Keratinocyte (primary cell): ENCODE measurements at regions not wholly inside any gene's neighbourhood (a gene's known extent, or its start where the extent isn't known, plus 50 kb on each side); places are given as distances from the start of the nearest gene placed in this dataset.

Source experiments
- DNase-seq: peaks from one replicate; pipeline ENCODE4 v3.0.0-alpha.2; 2011; ENCODE audit warnings: low read depth, missing footprints, low spot score
- FAIRE-seq: peaks from 2 replicates; lab custom pipeline; 2011; peaks lifted over from hg19 to GRCh38; lab: Jason Lieb, UNC
- H2AFZ ChIP-seq: 2 replicates; pipeline ENCODE4 v1.6.0; 2012; ENCODE audit warnings: low read length, control low read depth, inconsistent platforms; ENCODE audit not compliant: control insufficient read depth
- H3K27ac ChIP-seq: 2 replicates; pipeline ENCODE4 v1.5.1; 2011; ENCODE audit warnings: low read length; ENCODE audit not compliant: control insufficient read depth, insufficient read depth
- H3K27me3 ChIP-seq: 3 replicates; pipeline ENCODE4 v1.6.0; 2011; ENCODE audit warnings: low read length; ENCODE audit not compliant: control insufficient read depth, insufficient read depth; ENCODE audit errors: extremely low read depth
- H3K36me3 ChIP-seq, 2 experiments: 2 replicates in 1 of 2; 3 replicates in 1 of 2; pipeline ENCODE4 v1.5.1; 2011; ENCODE audit warnings: low read length in 2 of 2, mild to moderate bottlenecking in 1 of 2; ENCODE audit not compliant: control insufficient read depth in 2 of 2, insufficient read depth in 2 of 2; ENCODE audit errors: extremely low read depth in 1 of 2
- H3K4me1 ChIP-seq: 3 replicates; pipeline ENCODE4 v1.5.1; 2011; ENCODE audit warnings: low read length; ENCODE audit not compliant: control insufficient read depth, insufficient read depth; ENCODE audit errors: extremely low read depth
- H3K4me2 ChIP-seq: 3 replicates; pipeline ENCODE4 v1.6.0; 2011; ENCODE audit warnings: low read depth, low read length; ENCODE audit not compliant: control insufficient read depth, insufficient read depth; ENCODE audit errors: extremely low read depth
- H3K4me3 ChIP-seq, 3 experiments: fragments of 200-600 bp in 1 of 3; sonication (generic) in 1 of 3; 2 replicates in 2 of 3; 3 replicates in 1 of 3; pipeline ENCODE4 v1.5.1; 2011 to 2016; ENCODE audit warnings: low read length in 3 of 3, mild to moderate bottlenecking in 3 of 3, control low read depth in 2 of 3, inconsistent platforms in 1 of 3, low read depth in 1 of 3, mixed read lengths in 1 of 3, mixed run types in 1 of 3, moderate library complexity in 1 of 3; ENCODE audit not compliant: control insufficient read depth in 2 of 3, insufficient read depth in 2 of 3; ENCODE audit errors: extremely low read depth in 1 of 3
- H3K79me2 ChIP-seq: 2 replicates; pipeline ENCODE4 v1.6.0; 2012; ENCODE audit warnings: low read length; ENCODE audit not compliant: control insufficient read depth, insufficient read depth
- H3K9ac ChIP-seq: 3 replicates; pipeline ENCODE4 v1.6.0; 2011; ENCODE audit warnings: low read length; ENCODE audit not compliant: control insufficient read depth, insufficient read depth; ENCODE audit errors: extremely low read depth
- H3K9me1 ChIP-seq: 3 replicates; pipeline ENCODE4 v1.6.0; 2011; ENCODE audit warnings: low read length; ENCODE audit not compliant: control insufficient read depth, insufficient read depth; ENCODE audit errors: extremely low read depth
- H3K9me3 ChIP-seq: 2 replicates; pipeline ENCODE4 v1.5.1; 2012; ENCODE audit warnings: low read depth, low read length; ENCODE audit not compliant: control insufficient read depth
- H4K20me1 ChIP-seq: 3 replicates; pipeline ENCODE4 v1.6.0; 2011; ENCODE audit warnings: low read length; ENCODE audit not compliant: control insufficient read depth, insufficient read depth; ENCODE audit errors: extremely low read depth
- EZH2 ChIP-seq: IDR thresholded peaks from one replicate; pipeline ENCODE4 v1.6.1; 2012; ENCODE audit warnings: inconsistent platforms, mild to moderate bottlenecking, low read length, moderate library complexity
- dilution Hi-C: fragments of 300-500 bp; cut with MboI; formaldehyde crosslinking; loops from one replicate; pipeline ENCODE4 v1.7.0; 2020; ENCODE audit warnings: low sequenced_read_pairs; ENCODE audit not compliant: extremely low pct_ligation_motif_present
- TF ChIP-seq, protein P1 (sequence below), 3 experiments: IDR thresholded peaks in 1 of 3; conservative IDR thresholded peaks in 1 of 3; optimal IDR thresholded peaks in 1 of 3; 2 replicates in 2 of 3; 3 replicates in 1 of 3; pipeline versions ENCODE3 to v1.5.1; 2011; ENCODE audit warnings: low read length in 3 of 3, mild to moderate bottlenecking in 3 of 3, moderate library complexity in 2 of 3, control low read depth in 1 of 3, inconsistent platforms in 1 of 3; ENCODE audit not compliant: insufficient read depth in 2 of 3; ENCODE audit errors: extremely low read depth in 1 of 3

DNA sequence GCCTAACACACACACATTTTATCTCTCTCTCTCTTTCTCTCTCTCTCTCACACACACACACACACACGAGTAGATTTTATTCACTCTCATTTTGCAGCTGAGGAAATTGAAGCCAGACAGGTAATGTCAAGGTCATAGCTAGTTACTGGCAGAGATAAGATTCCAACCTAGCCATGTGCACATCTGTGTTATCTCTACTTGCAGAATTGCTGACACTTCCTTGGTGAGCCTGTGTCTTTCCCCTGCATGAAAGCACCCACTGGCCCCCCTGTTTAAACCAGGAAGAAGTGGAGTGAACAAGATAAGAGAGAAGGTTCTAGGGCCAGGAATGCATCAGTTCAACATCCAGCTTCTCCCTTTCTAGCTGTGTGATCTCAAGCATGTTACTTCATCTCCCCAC, 423.7 kb downstream of the TXNL1 start:
- no peak for FAIRE-seq
- Histone ChIP-seq H2AFZ (no peak overlapping the region), H3K27ac (no peak overlapping the region), H3K9ac (no peak overlapping the region), H3K4me1 (no peaks in the 10 kb centered on the region), H3K36me3 (no peaks in the 10 kb centered on the region), H3K4me2 (no peak overlapping the region), H3K9me1 (no peaks in the 10 kb centered on the region), H3K4me3 (no peak overlapping the region), H3K9me3 (no peaks in the 10 kb centered on the region), H4K20me1 (no peaks in the 10 kb centered on the region), H3K79me2 (no peaks in the 10 kb centered on the region), H3K27me3 (no peaks in the 10 kb centered on the region)
- TF ChIP-seq EZH2, result no peak
- TF ChIP-seq, protein P1, sequence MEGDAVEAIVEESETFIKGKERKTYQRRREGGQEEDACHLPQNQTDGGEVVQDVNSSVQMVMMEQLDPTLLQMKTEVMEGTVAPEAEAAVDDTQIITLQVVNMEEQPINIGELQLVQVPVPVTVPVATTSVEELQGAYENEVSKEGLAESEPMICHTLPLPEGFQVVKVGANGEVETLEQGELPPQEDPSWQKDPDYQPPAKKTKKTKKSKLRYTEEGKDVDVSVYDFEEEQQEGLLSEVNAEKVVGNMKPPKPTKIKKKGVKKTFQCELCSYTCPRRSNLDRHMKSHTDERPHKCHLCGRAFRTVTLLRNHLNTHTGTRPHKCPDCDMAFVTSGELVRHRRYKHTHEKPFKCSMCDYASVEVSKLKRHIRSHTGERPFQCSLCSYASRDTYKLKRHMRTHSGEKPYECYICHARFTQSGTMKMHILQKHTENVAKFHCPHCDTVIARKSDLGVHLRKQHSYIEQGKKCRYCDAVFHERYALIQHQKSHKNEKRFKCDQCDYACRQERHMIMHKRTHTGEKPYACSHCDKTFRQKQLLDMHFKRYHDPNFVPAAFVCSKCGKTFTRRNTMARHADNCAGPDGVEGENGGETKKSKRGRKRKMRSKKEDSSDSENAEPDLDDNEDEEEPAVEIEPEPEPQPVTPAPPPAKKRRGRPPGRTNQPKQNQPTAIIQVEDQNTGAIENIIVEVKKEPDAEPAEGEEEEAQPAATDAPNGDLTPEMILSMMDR (optimal IDR thresholded peaks at IDR 0.05 in 1 of 3, IDR thresholded peaks at IDR 0.05 in 1 of 3, conservative IDR thresholded peaks at IDR 0.05 in 1 of 3; ENCODE audit: extremely low read depth in 1 of 3, insufficient read depth in 2 of 3, low read length in 3 of 3), result no peak
- dilution Hi-C loops, result no loop called here
- DNase-seq, result no peak

DNA sequence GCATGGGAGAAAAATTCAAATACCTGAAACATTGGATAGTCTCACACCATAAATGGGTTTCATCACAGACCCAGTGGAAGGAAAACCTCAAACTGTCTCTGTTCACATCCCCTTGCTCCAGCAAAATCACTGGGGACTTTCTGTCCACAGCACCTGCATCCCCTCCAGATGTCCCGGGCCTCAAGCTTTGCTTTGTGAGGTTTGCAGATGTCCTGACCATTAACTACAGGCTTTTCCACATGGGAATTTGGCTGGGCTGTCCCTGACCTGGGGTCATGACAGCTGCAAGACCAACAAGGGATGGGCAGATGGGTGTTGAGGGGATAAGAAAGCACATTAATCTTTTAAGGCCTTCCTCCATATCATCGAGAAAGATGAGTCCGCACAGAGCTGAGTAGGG, 427.9 kb downstream of the TXNL1 start:
- Histone ChIP-seq H3K4me3 (no peak overlapping the region), H3K9me3 (no peaks in the 10 kb centered on the region)

More for the DNA sequence above, 427.9 kb downstream of the TXNL1 start:
- Histone ChIP-seq H3K79me2 (no peaks in the 10 kb centered on the region), H3K27me3 (no peaks in the 10 kb centered on the region), H3K9ac (no peak overlapping the region), H3K27ac (no peak overlapping the region), H2AFZ (no peak overlapping the region), H3K9me1 (no peaks in the 10 kb centered on the region), H3K4me2 (no peak overlapping the region), H4K20me1 (no peaks in the 10 kb centered on the region), H3K36me3 (no peaks in the 10 kb centered on the region), H3K4me1 (no peaks in the 10 kb centered on the region)
- dilution Hi-C loops, result no loop called here
- FAIRE-seq (no peak), DNase-seq (no peak)
- TF ChIP-seq, protein P1 (optimal IDR thresholded peaks at IDR 0.05 in 1 of 3, IDR thresholded peaks at IDR 0.05 in 1 of 3, conservative IDR thresholded peaks at IDR 0.05 in 1 of 3; ENCODE audit: extremely low read depth in 1 of 3, insufficient read depth in 2 of 3, low read length in 3 of 3), result no peak
- TF ChIP-seq EZH2, result no peak
